Stimulated activated CD4-positive, alpha-beta T cell treated with anti-CD3 and anti-CD28 coated beads, Interleukin-4, amount 100 ng/mL, for 4 hours (primary cell): ENCODE measurements at regions not wholly inside any gene's neighbourhood (a gene's known extent, or its start where the extent isn't known, plus 50 kb on each side); places are given as distances from the start of the nearest gene placed in this dataset.
A peak's percentile ranks its signal among the peaks of the same experiment; 100 is the strongest.
"Not testable (repeated sequence)": the region's sequence is repeated elsewhere in the genome, so short reads cannot be mapped to it uniquely, and the experiment has no call there.

ENCODE experiments used
- DNase-seq, 2 experiments: peaks; one replicate each; pipeline ENCODE4 v3.0.0-alpha.2; 2020

DNA sequence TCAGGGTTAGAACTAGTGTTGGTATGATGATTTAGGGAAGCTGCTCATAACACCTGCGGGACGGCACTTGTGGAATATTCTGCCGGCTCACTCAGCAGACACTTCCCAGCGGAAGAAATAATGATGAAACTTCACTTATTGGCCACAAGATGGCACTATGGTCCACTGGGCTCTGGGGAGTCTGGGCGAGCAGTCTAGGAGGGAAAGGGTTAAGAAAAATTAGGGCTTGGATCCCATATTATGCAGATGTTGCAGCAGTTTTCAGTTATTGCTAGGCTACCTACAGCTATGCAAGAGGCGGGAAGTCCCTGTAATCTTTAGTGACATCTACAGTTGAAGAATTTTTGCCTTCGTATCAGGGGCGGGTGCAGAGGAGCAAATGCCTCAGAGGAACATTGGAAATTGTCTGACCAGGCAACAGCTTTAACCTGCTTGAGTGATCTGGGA is 238.7 kb upstream of the PRSS58 start:
- no peak for DNase-seq

DNA sequence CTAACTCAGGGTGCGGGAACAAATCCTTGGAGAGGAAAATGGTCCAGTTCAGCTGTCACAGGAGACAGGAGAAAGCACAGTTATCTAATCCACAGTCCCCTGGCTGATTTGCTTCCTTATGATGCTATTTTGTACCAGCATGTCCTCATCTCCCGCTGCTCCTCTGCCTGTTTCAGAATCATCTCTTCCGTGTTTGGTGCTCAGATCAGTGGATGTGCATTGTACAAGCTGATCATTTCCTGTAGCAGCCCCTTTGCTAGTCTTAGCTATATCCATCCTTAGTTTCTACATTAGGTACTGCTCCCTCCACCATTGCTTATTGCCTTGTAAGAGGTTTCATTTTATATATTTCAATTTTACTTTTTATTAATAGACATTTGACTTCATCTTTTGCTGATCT is 238.0 kb upstream of the PRSS58 start:
- not testable (repeated sequence) for DNase-seq

DNA sequence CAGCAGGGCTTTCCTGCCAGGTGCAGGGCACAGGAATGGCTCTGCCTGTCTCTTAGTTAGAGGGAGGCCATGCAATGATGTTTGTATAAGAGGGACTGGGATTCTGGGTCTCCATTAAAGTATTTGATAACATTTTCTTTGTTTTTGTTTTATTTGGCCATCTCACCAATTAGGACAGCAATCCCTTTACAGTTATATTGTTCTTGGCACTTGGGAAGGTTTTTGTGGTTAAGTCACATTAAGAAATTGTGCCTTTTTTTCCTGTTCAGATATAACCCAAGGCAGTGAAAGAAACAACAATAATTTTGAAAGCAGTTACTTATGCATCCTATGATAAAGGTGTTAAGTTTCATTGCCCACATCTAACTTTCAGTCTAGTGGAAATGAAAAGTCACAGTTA is 237.4 kb upstream of the PRSS58 start:
- DNase-seq, result not testable (repeated sequence)

DNA sequence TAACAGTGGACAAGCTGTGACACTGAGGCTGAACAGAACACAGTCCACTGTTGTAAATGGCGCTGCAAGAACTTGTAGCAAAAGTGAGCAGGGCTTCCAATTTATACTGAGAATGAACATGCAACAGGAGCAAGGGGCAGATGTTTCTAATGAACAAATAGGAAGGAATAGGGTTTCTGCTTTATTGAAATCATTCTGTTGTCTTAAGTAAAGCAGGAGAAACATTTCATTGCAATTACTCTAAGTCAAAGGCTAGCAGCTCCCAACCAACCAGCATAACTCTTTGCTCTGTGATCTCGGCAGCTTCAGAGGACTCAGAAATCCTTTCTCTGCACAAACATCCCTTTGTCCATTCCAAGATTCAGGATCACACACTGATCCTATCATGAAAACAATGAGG is 236.2 kb upstream of the PRSS58 start:
- no peak for DNase-seq

DNA sequence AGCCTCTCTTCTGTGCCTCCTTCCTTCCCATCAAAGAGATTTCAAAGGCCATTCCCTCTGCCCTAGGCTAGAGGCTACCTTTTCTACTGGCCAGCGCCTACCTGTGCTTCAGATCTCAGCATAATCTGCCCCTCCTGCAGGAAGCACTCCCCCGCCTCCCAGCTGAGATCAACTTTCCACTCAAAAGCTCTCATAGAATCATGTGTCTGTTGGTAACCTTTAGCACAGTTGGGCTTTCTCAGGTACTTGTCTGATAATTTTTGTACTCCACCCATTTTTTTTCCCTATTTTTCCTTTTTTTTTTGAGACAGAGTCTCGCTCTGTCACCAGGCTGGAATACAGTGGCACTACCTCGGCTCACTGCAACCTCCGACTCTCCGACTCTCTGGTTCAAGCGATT is 231.0 kb upstream of the PRSS58 start:
- DNase-seq, result no peak

DNA sequence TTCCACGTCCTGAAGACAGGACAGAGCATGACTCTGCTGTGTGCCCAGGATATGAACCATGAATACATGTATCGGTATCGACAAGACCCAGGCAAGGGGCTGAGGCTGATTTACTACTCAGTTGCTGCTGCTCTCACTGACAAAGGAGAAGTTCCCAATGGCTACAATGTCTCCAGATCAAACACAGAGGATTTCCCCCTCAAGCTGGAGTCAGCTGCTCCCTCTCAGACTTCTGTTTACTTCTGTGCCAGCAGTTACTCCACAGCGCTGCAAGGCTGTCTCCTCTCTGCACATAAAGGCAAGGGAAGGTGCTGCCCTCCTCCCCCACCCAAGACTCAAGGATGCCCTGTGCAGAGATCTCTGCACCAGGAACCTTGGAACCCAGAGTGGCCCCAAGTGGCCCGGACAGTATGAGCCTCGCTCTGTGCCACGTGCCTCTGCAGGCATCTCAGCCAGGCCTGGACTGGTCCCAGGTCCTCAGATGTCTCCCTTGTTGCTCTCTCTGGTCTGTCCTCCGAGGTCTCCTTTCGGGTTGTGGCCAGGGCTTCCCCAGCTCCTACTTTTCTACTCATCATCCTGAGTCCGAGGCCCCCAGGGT is 230.3 kb upstream of the PRSS58 start:
- DNase-seq, result no peak

DNA sequence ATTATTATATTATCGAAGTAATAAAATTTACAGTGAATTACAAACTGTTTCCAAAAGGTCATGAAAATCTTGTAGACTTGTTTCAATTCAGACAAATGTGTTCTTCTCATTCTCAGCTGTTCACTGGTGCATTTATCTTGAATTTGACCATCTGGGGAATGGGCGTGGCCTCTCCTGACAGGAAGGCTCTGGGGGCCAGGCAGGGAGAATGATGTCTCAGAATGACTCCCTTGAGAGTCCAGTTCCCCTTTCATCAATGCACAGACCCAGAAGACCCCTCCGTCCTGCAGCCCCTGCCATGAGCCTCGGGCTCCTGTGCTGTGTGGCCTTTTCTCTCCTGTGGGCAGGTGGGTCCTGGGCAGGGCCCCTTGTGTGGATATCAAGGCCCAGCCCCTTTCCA is 229.7 kb upstream of the PRSS58 start:
- DNase-seq, result not testable (repeated sequence)

DNA sequence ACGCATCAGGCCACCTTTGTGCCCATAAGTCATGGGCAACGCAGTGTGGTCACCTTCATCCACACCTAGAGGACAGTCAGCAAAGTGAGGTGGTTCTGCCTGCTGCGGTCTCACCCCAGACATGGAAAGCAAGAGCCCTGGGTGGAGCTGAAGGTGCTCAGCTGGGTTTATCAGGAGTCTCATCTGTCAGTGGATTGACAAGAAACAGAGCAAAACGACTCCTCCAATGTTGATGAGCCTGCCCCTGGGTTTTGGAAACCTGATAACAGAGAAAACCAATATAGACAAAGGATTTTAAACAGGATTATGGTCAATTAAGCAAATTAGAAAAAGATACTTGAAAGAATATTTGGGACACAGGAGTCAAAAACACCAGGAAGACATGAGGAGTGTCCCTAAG is 229.3 kb upstream of the PRSS58 start:
- no peak for DNase-seq

DNA sequence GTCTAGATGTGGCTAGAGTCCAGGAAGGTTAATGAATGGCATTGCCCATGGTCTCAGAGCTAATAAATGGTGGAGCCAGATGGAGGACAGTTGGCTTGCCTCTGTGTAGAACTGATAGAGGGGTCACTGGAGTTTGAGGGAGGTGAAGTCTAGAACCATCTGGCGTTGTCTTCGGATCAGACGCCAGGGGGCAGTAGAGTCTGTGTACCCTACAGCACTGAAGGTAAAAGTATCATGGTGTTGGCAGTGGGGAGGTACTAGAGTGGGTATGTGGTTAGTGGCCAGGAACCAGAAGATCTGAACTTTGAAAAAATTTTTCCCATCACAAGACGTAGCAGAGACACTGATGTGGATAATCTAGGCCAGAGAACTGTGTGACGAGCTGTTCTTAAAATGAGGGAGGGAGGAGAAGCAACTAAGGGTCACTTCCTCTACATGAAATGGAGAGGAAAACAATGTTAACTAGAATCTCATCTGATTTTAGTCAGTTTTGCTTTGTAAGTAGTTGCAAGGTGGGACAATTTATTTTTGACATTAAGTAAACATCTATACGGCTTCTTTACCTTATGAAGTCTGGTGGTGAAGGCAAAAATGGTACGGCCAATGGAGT is 227.9 kb upstream of the PRSS58 start:
- DNase-seq, result no peak

DNA sequence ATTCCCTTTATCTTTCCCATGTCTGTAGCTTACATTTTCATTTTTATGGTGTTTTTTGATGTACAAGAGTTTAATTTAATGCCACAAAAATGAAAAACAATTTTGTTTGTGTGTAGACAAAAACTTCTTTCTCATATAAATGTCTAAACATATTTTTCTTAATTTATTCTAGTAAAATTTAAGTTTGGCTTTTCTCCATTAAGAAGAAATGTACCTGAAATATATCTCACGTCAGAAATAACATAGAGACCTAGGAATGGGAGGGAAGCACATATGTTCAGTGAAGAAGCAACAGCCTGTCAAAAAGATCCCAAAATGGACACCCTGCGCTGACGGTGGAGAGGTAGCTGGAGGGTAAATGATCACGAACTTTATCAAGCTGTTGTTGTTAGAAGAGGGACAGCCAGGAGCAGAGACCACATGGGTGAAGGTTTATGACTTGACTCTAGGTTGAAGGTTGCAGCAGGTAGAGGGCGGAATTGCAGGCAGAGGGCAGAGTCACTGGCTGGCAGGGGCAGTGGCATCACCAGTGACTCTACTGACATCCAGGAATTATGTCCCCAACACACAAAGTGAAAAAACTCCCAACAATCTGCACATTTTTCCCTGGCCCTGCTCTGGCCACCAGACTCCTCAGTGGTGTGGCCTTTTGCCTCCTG is 225.9 kb upstream of the PRSS58 start:
- DNase-seq, result no peak

DNA sequence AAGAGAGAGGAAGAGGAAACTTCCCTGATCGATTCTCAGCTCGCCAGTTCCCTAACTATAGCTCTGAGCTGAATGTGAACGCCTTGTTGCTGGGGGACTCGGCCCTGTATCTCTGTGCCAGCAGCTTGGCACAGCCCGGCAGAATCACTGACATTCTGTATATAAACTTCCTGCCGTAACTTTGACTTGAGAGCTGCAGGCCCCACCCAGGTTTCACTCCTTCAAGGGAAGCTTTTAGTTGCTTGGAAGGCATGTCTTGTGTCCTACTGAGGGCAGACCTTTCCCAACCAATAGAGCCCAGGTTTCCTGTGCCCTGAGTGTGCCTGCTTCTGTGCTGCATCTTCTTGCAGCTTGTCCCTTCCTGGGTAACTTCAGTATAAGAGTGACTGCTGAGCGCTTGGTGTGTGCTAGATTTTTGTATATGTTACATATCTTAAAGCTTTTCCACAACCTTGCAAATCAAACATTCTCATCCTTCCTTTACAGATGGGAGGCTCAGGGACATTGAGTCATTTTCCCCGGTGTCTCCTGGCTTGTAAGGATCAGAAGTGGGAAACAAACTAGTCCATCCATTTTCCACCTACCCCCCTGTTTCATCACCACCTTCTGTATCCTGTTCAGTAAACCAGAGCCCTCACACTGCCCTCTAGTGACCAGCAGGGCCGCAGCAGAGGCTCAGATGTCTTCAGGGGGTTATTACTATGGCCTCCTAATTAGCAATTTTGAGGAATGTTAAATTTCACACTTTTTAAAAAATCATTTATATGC is 225.2 kb upstream of the PRSS58 start:
- peak; percentile 43 to 46 for DNase-seq

DNA sequence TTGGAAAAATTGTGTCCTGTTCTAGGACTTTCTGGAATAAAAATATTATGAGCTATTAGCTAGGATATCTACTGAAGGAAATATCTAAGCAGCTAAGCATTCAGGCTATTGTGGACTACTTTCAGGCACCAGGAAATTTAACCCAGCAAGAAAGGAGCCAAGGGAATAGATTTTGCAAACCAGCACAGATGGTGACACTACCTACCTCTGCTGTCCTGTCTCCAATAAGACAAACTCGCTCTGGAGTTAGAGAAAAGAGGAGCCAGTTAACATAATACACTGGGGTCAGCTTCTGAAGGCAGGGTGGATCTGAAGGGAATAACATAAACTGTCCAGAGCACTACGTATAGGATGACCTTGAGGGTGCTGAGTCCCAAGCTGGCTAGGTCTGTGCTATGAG is 223.7 kb upstream of the PRSS58 start:
- no peak for DNase-seq

DNA sequence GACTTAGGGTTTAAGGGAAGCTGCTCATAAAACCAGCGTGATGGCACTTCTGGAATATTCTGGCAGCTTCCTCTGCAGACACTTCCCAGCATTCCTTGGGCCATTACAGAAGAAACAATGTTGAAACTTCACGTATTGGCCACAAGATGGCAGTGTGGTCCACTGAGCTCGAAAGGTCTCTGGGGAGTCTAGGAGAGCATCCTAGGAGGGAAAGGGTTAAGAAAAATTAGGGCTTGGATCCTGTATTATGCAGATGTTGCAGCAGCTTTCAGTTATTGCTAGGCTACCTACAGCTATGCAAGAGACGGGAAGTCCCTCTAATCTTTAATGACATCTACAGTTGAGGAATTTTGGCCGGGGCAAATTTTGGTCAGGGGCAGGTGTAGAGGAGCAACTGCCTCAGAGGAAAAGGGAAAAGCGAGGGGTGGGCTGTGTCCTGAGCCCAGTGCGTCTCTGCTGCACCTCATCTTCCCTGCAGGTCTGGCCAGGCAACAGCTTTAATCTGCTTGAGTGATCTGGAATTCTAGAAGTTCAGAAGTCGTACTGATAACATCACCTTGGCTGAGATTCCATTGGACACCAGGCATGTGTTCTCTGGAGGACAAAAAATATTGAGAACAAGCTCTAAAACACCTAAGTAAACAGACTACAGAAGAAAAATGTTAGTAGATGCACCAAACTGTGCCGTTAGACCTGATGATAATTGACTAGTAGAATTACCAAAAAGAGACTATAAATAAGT is 220.8 kb upstream of the PRSS58 start:
- peak in 1 of 2 experiments; percentile 13 for DNase-seq

DNA sequence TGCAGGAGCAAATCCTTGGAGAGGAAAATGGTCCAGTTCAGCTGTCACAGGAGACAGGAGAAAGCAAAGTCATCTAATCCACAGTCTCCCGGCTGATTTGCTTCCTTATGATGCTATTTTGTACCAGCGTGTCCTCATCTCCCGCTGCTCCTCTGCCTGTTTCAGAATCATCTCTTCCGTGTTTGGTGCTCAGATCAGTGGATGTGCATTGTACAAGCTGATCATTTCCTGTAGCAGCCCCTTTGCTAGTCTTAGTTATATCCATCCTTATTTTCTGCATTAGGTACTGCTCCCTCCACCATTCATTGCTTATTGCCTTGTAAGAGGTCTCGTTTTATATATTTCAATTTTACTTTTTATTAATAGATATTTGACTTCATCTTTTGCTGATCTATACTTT is 219.9 kb upstream of the PRSS58 start:
- DNase-seq, result not testable (repeated sequence)

DNA sequence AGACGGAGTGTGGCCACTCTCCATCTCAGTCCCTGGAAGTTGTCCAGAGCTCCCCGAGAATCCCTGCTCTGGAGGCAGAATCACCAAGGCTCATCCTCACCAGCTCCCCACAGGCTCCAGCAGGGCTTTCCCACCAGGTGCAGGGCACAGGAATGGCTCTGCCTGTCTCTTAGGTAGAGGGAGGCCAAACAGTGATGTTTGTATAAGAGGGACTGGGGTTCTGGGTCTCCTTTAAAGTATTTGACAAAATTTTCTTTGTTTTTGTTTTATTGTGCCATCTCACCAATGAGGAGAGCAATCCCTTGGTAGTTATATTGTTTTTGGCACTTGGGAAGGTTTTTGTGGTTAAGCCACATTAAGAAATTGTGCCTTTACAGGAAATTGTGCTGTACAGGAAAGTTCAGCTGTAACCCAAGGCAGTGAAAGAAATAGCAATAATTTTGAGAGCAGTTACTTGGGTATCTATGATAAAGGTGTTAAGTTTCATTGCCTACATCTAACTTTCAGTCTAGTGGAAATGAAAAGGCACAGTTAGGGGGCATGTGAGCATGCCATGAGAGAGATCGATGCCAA is 219.3 kb upstream of the PRSS58 start:
- no peak for DNase-seq

DNA sequence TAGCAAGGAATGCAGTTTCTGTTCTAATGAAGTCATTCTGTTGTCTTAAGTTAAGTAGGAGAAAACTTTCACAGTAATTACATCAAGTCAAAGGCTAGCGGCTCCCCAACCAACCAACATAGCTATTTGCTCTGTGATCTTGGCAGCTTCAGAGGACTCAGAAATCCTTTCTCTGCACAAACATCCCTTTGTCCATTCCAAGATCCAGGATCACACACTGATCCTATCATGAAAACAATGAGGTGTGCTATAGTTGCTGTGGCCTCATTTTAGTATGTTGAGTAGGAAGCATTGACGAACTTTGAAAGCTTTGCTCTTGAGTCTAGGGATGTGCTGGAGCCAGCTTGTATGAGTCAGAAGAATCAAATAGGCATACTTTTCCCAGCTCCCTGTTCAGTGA is 218.2 kb upstream of the PRSS58 start:
- DNase-seq, result no peak

DNA sequence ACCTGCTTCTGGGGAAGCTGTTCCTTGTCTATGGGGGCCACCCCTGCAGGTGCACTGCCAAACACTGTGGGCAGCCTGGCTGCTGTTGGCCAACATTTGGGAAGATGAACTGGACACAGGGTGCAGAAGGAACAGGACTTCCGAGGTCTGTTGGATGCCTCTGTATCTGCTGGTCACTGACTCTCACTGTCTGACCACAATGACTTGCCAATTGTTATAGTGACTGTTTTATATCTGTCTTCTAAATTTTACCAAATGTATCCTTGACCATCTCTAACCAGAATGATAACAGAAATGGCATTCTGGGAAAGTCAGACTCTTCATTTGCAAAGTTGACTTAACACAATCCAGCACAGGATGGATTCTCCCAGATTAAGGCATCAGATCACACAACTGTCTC is 214.0 kb upstream of the PRSS58 start:
- no peak for DNase-seq

DNA sequence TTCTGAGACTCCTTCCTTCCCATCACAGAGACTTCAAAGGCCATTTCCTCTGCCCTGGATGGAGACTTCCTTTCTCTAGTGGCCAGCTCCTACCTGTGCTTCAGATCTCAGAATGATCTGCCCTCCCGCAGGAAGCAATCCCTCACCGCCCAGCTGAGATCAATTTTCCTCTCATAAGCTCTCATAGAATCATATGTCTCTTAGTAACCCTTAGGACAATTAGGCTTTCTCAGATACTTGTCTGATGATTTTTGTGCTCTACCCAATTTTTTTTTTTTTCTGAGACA is 212.6 kb upstream of the PRSS58 start:
- no peak for DNase-seq

DNA sequence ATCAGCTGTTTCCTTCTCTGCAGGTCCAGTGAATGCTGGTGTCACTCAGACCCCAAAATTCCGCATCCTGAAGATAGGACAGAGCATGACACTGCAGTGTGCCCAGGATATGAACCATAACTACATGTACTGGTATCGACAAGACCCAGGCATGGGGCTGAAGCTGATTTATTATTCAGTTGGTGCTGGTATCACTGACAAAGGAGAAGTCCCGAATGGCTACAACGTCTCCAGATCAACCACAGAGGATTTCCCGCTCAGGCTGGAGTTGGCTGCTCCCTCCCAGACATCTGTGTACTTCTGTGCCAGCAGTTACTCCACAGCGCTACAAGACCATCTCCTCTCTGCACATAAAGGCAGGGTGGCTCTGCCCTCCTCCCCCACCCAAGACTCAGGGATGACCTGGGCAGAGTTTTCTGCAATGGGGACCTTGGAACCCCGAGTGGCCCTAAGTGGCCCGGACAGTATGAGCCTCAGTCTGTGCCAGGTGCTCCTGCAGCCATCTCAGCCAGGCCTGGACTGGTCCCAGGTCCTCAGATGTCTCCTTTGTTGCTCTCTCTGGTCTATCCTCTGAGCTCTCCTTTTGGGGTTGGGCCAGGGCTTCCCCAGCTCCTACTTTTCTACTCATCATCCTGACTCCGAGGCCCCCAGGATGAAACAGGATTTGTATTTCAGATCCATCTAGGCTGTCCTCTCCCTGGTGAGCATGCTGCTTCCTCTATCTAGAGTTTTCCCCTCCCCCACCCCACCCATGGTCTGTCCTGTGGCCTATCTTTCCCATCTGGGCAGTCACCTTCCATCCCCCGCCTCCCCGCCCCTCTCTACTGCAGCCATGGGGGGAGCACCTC is 212.1 kb upstream of the PRSS58 start:
- no peak for DNase-seq

DNA sequence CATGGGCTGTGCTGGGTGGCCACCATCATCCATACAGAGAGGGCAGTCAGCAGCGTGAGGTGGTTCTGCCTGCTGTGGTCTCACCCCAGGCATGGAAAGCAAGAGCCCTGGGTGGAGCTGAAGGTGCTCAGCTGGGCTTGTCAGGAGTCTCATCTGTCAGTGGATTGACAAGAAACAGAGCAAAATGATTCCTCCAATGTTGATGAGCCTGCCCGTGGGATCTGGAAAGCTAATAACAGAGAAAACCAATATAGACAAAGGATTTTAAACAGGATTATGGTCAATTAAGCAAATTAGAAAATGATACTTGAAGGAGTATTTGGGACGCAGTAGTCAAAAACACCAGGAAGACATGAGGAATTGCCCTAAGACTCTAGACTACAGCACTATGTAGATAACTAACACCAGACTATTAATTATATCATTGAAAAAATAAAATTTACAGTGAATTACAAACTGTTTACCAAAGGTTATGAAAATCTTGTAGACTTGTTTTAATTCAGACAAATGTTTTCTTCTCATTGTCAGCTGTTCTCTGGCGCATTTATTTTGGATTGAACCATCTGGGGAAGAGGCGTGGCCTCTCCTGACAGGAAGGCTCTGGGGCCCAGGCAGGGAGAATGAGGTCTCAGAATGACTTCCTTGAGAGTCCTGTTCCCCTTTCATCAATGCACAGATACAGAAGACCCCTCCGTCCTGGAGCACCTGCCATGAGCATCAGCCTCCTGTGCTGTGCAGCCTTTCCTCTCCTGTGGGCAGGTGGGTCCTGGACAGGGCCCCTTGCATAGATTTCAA is 211.2 kb upstream of the PRSS58 start:
- no peak for DNase-seq

DNA sequence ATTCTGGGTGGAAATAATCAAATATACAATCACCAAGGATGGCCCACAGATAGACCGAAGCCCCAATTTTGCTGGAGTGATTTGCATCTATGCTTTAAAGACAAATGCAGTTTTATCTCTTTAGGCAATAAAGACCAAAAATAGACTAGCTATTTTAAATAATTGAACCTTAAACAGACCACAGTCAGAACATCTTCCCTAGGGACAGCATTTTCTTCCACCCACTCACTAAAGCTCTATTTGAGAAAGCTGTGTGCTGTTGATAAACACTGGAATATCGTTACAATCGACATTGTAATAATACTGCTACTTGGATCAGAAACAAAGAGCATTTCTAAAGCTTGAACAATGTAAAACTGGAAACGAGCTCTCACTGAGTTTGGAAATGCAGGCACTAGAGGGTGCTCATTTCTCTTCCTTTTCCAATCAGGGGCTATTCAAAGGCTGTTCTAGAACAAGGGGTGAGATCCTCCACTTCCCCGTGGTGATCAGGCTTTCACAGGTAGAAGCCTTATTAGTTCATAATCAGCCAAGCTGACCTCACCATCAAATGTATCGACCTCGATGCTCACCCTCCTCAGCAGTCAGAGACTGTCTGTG is 209.3 kb upstream of the PRSS58 start:
- DNase-seq, result not testable (repeated sequence)
